Activated CD4-positive, alpha-beta T cell treated with anti-CD3 and anti-CD28 coated beads for 24 hours (primary cell): ENCODE measurements at regions not wholly inside any gene's neighbourhood (a gene's known extent, or its start where the extent isn't known, plus 50 kb on each side); places are given as distances from the start of the nearest gene placed in this dataset.

Source experiments
- DNase-seq, 2 donors: peaks; one replicate each; pipeline ENCODE4 v3.0.0-alpha.2; 2020; ENCODE audit warnings: low read depth in 2 of 2

- DNase-seq = no peak
Measured at GRCh38 chr2:180739070-180739469, 241.3 kb upstream of the UBE2E3 start.

- no peak for DNase-seq
Measured at GRCh38 chr2:180735799-180736198, 244.6 kb upstream of the UBE2E3 start.

- DNase-seq = no peak
Measured at GRCh38 chr2:180734382-180734781, 246.0 kb upstream of the UBE2E3 start.

GRCh38 chr2:180733330-180733729, 247.1 kb upstream of the UBE2E3 start:
- DNase-seq = no peak

- DNase-seq = no peak
Measured at GRCh38 chr2:180732337-180732736, 248.1 kb upstream of the UBE2E3 start.

GRCh38 chr2:180730976-180731375, 249.4 kb upstream of the UBE2E3 start:
- no peak for DNase-seq

GRCh38 chr2:180728928-180729559, 251.4 kb upstream of the UBE2E3 start:
- no peak for DNase-seq

GRCh38 chr2:180723712-180724111, 256.7 kb upstream of the UBE2E3 start:
- no peak for DNase-seq

GRCh38 chr2:180722551-180723239, 257.7 kb upstream of the UBE2E3 start:
- no peak for DNase-seq

- no peak for DNase-seq
Measured at GRCh38 chr2:180720829-180721228, 259.6 kb upstream of the UBE2E3 start.

- no peak for DNase-seq
Measured at GRCh38 chr2:180717588-180717987, 262.8 kb upstream of the UBE2E3 start.

- no peak for DNase-seq
Measured at GRCh38 chr2:180716186-180717180, 263.9 kb upstream of the UBE2E3 start.

- DNase-seq = no peak
Measured at GRCh38 chr2:180715044-180715443, 265.4 kb upstream of the UBE2E3 start.

- no peak for DNase-seq
Measured at GRCh38 chr2:180709392-180710145, 270.8 kb upstream of the UBE2E3 start.

- DNase-seq = no peak
Measured at GRCh38 chr2:180707884-180708205, 272.6 kb upstream of the UBE2E3 start.

GRCh38 chr2:180707175-180707883, 273.1 kb upstream of the UBE2E3 start:
- no peak for DNase-seq

- DNase-seq = no peak
Measured at GRCh38 chr2:180706694-180707093, 273.7 kb upstream of the UBE2E3 start.

- DNase-seq = no peak
Measured at GRCh38 chr2:180705551-180705950, 274.9 kb upstream of the UBE2E3 start.

GRCh38 chr2:180705122-180705521, 275.3 kb upstream of the UBE2E3 start:
- DNase-seq = no peak

GRCh38 chr2:180699657-180700361, 280.6 kb upstream of the UBE2E3 start:
- DNase-seq = no peak

- no peak for DNase-seq
Measured at GRCh38 chr2:180698668-180699067, 281.7 kb upstream of the UBE2E3 start.
